ENCODE measurements at regions not wholly inside any gene's neighbourhood (a gene's known extent, or its start where the extent isn't known, plus 50 kb on each side); places are given as distances from the start of the nearest gene placed in this dataset.

GRCh38 chr11:45507916-45508315 is 157.5 kb downstream of the CHST1 start:
- H3K27ac Mint-ChIP-seq: no peak overlapping the region
- Histone ChIP-seq H2AFZ (ENCODE audit: low read length) (no peak overlapping the region), H3K4me1 (ENCODE audit: insufficient read depth, low read length) (no peaks in the 10 kb centered on the region), H3K14ac (ENCODE audit: insufficient read depth, low read length) (no peak overlapping the region), H3K23me2 (ENCODE audit: insufficient read length, low read depth, low read length, poor library complexity, severe bottlenecking) (no peaks in the 10 kb centered on the region), H3K27ac (ENCODE audit: insufficient read length, low read depth, low read length) (no peak overlapping the region), H3K23ac (ENCODE audit: insufficient read length, low read depth, low read length) (no peak overlapping the region), H3K79me1 (ENCODE audit: insufficient read depth, low read depth, low read length, poor library complexity, severe bottlenecking) (no peaks in the 10 kb centered on the region), H3K27me3 (ENCODE audit: insufficient read depth, low read length) (no peaks in the 10 kb centered on the region), H3T11ph (ENCODE audit: low read length) (no peak overlapping the region), H4K91ac (ENCODE audit: insufficient read length, low read depth, low read length) (no peak overlapping the region), H4K20me1 (ENCODE audit: control insufficient read depth, insufficient read depth, insufficient read length) (no peaks in the 10 kb centered on the region), H3K18ac (ENCODE audit: insufficient read length, low read depth, low read length) (no peak overlapping the region), H2BK20ac (ENCODE audit: low read depth, low read length, poor library complexity, severe bottlenecking) (no peak overlapping the region), H2BK5ac (ENCODE audit: insufficient read length, low read length) (no peak overlapping the region), H3K4me2 (ENCODE audit: insufficient read depth, insufficient read length, low read length) (no peak overlapping the region), H2BK120ac (ENCODE audit: low read depth, low read length, poor library complexity, severe bottlenecking) (no peak overlapping the region), H3K56ac (ENCODE audit: insufficient read length, low read depth, low read length) (no peak overlapping the region), H3K4ac (ENCODE audit: low read depth, low read length) (no peak overlapping the region), H2BK12ac (ENCODE audit: insufficient read length, low read depth, low read length) (no peak overlapping the region), H2AK5ac (ENCODE audit: insufficient read length, low read length) (no peak overlapping the region), H3K9me3 (ENCODE audit: control insufficient read depth, low read depth, low read length) (no peaks in the 10 kb centered on the region), H4K8ac (replicated peaks; ENCODE audit: insufficient read length, low read depth, low read length) (no peak overlapping the region), H4K5ac (ENCODE audit: insufficient read length, low read depth, low read length) (no peak overlapping the region), H3K9ac (ENCODE audit: extremely low read depth, insufficient read length, low read length) (no peak overlapping the region), H3K79me2 (ENCODE audit: insufficient read depth, low read length) (no peaks in the 10 kb centered on the region), H2BK15ac (ENCODE audit: low read depth, low read length) (no peak overlapping the region)
- no CpG with 5 or more reads among the region's 4 CpGs for WGBS (ENCODE audit: extremely low coverage, insufficient read length, low lambda C conversion rate)
- no peaks in the 10 kb centered on the region for H3K4me1 Mint-ChIP-seq
- TF ChIP-seq, protein P1, sequence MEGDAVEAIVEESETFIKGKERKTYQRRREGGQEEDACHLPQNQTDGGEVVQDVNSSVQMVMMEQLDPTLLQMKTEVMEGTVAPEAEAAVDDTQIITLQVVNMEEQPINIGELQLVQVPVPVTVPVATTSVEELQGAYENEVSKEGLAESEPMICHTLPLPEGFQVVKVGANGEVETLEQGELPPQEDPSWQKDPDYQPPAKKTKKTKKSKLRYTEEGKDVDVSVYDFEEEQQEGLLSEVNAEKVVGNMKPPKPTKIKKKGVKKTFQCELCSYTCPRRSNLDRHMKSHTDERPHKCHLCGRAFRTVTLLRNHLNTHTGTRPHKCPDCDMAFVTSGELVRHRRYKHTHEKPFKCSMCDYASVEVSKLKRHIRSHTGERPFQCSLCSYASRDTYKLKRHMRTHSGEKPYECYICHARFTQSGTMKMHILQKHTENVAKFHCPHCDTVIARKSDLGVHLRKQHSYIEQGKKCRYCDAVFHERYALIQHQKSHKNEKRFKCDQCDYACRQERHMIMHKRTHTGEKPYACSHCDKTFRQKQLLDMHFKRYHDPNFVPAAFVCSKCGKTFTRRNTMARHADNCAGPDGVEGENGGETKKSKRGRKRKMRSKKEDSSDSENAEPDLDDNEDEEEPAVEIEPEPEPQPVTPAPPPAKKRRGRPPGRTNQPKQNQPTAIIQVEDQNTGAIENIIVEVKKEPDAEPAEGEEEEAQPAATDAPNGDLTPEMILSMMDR (conservative IDR thresholded peaks at IDR 0.05): no peak
- H3K27me3 Mint-ChIP-seq (ENCODE audit: low read depth): peaks cover 15% of the 10 kb centered on the region
- H3K36me3 Mint-ChIP-seq (ENCODE audit: insufficient read depth in 1 of 3, low read depth in 3 of 3): no peaks in the 10 kb centered on the region
- no peaks in the 10 kb centered on the region for H3K9me3 Mint-ChIP-seq
- no peak overlapping the region for H3K4me3 Mint-ChIP-seq
- DNase-seq: no peak

Measured in H9 (cell line).